Endometrium (tissue), 2 donors: ENCODE measurements at regions not wholly inside any gene's neighbourhood (a gene's known extent, or its start where the extent isn't known, plus 50 kb on each side); places are given as distances from the start of the nearest gene placed in this dataset.

Source experiments
- FAIRE-seq: peaks from 2 replicates; lab custom pipeline; 2012; peaks lifted over from hg19 to GRCh38; lab: Jason Lieb, UNC
- donor health status: control.
- donor health status: control.

GRCh38 chr7:88495881-88496725, 189.4 kb upstream of the STEAP4 start:
- FAIRE-seq: no peak

- no peak for FAIRE-seq
These were observed 185.5 kb upstream of the STEAP4 start for GRCh38 chr7:88492153-88492552.

DNA sequence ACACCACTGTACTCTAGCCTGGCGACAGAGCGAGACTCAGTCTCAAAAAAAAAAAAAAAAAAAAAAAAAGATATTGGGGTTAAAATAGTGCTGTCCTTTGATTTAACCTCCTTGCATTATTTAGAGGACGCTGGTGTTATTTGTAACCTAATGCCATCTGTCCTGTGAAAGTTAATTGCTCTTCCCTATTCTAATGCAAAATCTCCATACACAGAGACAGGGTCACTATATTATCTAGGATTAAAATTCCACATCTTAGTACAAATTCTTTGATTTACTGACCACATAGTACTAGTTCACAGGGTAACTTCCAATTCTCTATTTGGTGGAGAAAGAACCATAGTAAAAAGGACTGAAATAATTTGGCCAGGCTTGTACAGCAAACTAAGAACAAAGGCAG, 184.2 kb upstream of the STEAP4 start:
- no peak for FAIRE-seq

DNA sequence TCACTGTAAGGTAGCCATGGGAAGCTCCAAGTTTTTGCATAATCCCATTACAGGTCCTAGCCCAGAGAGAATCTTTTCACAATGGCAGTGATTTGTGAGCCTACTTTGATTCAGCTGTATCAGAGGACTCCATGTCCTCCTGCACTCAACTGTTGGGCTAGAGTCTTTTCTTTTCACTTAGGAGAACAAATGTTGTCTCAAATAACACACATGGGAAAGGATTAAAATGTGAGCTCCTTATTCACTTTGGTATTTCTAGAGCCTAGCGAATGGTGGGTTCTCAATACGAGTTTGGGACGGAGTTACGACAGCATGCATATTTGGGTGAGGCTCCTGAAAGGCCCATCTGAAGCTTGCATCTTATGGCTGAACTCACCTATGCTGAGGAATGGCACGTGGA, 183.5 kb upstream of the STEAP4 start:
- no peak for FAIRE-seq

DNA sequence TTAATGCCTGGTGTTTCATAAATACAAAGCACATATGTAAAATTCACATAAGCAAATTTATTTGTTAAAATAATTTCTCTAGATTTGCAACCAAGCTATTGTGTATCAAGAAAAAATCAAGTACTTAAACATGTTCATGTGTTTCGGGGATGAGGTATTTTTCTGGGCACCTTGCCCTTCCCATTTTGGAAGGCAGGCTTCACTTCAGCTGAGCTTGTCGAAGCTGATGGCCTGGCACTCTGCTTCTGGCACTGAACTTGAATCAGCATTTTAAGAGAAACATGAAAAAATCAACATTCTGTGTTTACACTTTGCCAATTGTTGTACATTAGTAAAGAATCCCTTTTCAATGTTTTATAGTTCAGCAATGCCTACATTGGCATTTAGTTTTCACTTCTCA, 179.1 kb upstream of the STEAP4 start:
- FAIRE-seq: no peak

DNA sequence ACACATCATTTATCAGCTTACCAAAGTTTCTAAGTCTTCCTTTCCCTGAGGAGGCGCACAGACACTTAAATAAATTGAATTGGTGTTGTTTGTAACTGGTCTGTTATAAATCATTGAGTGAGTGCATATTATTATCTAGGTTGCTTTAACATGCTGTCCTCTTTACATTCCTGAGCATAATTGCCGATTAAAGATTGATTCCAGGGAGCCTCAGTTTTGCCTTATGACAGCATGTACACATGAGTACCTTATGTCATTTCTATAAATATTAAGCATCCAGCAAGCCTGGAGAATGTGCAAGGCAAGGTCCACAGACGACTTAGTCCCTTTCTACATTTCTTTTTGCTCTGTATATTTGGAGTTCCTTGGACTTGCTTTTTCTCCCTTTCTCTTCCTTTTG, 177.9 kb upstream of the STEAP4 start:
- no peak for FAIRE-seq

GRCh38 chr7:88480896-88481295, 174.2 kb upstream of the STEAP4 start:
- no peak for FAIRE-seq

GRCh38 chr7:88480271-88480670, 173.6 kb upstream of the STEAP4 start:
- no peak for FAIRE-seq

DNA sequence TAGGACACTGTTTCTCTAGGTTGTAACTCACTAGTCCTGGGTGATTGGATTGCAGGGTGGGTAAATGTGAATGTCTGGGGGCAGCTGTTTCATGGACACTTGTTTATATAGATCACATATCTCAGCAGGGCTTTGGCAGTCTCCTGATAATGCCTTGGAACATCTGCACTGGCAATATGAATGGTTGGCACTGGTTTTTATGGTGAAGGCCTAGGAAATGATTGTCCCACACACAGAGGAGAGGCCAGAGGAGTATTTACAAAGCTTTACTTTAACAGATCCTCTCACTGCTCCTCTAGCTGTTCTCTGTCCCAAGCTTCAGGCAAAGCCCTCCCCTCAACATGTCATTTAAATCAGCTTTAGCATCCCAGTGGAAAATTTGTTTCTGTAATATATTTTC, 171.3 kb upstream of the STEAP4 start:
- FAIRE-seq: no peak

GRCh38 chr7:88465600-88465999, 158.9 kb upstream of the STEAP4 start:
- FAIRE-seq: no peak

- no peak for FAIRE-seq
These were observed 156.1 kb upstream of the STEAP4 start for GRCh38 chr7:88462799-88463198.

DNA sequence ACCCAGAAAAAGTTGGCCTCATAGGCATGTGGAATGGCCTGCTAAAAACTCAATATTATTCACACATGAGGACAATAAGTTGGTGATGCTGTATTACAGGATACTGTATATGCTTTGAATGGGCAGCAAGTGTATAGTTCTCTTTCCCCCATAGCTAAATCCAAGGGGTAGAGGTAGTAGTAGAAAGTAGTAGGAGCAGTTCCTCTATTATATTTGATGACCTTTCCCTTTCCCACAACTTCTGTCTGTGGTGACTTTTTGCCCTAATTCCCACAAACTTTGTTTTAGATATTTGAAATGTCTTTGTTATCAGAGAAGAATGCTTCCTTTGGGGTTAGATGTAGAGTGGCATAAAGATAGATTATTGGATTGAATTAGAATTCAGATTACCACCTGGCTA, 154.0 kb upstream of the STEAP4 start:
- no peak for FAIRE-seq

DNA sequence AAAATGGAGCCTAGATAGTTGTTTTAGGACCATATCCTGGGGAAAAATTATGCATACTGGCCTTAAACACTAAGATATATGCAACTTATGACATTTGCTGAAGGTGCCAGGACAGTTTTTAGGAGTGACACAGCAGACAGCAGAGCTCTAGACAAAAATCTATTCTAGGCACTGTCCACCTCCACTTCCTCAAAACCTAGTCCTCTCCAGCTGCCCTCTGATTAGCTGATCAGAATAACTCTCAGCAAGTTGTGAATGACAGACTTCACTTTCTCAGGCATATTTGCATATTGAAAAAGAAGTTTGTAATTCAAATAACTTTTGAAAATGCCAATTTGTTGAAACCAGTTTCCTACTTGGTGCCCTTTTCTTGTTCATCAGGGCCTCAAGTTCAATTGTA, 152.3 kb upstream of the STEAP4 start:
- FAIRE-seq: no peak

DNA sequence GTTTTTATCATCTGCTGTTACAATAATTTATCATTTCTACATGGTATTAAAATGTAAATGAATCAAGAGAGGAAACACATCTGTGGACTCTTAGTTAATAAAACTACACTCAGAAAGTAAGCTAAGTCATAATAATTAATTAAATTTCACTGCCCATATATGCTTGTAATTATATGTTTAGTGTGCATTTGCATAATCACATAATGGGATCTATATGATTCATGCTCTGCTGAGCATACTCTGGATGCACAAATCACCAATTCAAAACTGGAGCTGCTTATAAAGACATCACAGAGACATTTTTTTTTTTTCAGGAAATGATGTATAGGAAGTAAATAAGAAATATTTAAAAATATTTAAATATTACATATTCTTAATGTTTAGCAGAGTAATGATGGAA, 151.6 kb upstream of the STEAP4 start:
- FAIRE-seq: no peak

DNA sequence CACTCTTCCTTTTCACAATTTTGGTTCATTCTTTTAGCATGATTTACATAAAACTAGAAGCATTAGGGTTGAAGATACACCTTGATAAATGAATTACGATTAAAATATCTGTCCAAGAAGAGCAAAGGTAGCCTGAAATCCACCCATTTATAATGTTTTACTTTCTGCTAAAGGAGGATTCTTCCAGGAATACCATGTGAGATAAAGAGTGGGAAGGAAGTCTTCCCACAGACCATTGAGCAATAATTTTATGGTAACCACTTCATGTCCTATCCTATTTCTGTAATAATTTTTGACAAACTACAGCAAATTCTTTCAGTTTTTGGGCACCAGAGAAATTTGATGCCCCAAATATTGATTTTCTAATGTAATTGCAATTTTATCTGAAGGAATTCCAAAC, 150.6 kb upstream of the STEAP4 start:
- no peak for FAIRE-seq

GRCh38 chr7:88456490-88456889, 149.8 kb upstream of the STEAP4 start:
- no peak for FAIRE-seq

DNA sequence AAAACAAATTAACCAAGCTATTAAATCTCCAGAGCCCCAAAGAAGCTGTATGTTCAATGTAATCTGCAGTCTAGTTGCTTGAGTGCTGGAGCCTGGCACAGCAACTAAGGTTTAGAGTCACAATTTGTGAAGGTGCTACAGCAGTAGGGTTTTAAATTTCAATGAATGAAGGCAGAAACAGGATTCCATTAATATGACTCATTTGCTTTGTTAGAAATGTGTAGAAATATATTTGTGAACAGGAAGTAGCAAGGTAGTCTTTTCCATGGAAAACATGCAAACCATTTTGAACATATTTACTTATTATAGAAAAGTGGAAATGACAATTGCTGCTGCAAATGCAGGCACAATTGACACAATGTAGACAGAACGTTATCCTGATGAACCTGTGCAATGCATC, 149.0 kb upstream of the STEAP4 start:
- no peak for FAIRE-seq

DNA sequence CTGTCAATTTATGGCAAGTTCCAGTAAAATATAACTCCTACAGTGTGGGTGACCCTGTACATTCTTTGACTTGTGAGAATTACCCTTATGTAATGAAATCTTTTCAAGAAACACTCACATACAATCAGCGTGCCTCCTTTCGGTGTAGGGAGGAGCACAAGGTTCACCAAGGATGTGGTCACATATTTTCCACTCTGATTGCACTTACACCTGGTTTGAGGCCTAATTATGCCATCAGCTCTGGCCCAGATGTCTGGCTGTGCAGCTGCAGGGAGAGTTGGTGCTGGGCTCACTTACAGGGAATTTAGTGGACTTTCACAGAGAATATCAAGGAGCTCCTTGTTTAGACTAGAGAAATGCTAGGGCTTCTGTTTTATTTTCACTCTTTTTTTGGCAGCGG, 146.0 kb upstream of the STEAP4 start:
- FAIRE-seq: no peak

GRCh38 chr7:88450874-88451273, 144.2 kb upstream of the STEAP4 start:
- no peak for FAIRE-seq

DNA sequence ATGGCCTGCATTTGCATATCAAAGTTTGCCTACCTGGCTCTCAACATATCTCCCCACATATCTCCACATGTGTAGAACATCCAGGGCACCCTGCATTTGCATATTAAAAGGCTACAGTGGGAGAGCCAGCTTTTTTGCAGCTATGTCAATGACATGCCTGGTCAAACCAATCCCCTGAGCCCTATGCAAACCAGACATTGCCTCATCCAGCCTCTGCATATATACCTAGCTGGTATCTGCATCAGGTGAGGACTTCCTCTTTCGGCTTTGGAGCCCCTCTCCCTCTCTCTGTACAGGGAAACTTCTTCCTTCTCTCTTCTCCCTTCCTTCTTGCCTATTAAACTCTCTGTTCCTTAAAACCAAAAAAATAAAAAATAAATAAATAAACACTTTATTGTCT, 142.7 kb upstream of the STEAP4 start:
- no peak for FAIRE-seq

DNA sequence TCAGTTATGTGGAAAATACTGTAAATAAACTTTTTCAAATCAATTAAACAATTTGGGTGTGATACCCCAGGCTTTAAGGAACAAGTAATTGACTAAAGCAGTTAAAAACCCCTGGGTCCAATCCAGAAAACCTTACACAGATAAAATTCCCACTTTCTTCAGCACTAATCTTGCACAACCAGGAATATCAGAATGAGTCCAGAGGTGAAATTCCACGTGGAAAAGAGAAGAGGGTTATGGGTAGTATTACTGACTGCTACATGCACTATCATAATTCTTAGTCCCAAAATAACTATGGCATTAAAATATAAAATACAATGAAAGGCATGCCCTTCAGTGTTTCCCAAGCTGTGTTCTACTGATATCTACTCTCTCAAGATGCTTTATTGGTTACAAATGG, 135.7 kb upstream of the STEAP4 start:
- FAIRE-seq: no peak

DNA sequence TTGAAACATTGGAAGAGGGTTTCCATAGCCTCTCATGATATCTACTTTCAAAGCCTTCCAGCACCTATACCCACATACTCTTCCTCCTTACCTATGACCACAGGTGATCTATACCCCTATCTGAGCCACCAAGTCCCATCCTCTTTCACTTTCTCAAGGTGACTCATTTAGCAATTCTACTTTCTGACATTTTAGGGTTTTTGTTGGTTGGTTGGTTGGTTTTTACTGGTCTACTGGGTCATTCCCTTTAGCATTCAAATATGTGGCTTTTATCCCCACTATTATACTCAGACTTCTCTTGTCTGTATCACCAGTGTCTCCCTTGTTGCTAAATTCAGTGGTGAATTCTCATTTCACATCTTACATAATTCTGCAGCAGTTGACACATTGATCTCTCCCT, 130.4 kb upstream of the STEAP4 start:
- FAIRE-seq: no peak

GRCh38 chr7:88432301-88432700, 125.6 kb upstream of the STEAP4 start:
- FAIRE-seq: no peak

DNA sequence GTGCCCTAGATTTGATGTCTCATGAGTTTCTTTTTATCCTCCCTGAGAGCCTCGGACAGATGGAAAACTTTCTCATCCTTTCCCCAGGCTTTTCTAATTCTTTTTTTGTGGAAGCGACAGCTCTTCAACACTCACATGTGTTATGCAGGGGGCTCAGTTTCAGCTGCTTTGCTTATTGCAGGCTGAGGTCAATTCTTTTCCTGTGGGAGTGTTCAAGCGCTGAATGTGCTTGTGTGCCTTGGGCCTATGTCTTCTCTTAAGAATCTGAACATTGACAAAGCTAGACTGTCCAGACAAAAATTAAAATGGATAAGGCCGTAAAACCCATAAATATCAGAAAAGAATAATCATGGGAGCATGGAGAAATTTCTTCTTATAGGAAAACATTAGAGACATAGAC, 125.2 kb upstream of the STEAP4 start:
- no peak for FAIRE-seq

GRCh38 chr7:88429382-88429781, 122.7 kb upstream of the STEAP4 start:
- no peak for FAIRE-seq
